ENCODE measurements at regions not wholly inside any gene's neighbourhood (a gene's known extent, or its start where the extent isn't known, plus 50 kb on each side); places are given as distances from the start of the nearest gene placed in this dataset.

DNA sequence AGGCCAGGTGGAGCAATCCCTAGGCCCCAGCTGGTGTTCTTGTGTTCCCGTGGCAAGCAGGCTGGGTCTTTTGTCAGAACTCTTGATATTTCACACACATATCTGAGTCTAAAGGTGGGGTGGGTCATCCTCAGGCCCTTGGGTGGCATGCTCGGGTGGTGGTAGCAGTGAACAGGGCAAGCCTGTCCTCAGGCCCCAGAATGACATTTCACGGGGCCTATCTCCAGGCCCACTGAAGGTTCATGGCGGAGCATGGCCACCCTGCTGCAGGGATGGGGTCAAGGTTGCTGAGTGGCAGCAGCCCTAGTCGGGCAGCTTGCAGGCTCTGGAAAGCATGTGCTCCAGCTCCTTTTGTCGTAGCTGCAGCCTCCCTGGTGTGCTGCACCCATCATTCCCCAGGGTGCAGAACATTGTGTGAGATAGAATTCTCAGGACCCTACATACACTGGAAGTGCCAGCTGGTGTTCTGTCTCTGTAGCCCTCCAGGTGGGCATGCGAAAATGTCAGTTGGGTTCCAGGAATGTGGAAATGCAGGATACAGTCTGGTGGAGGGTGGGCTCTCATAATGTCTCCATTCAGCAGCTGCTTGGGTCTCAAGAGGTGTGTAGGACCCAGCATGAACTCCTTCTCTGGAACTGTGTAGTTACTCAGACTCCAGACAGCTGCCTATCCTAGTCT, 1571.8 kb downstream of the STIM2 start (continued):
- TF ChIP-seq CBX3 (IDR thresholded peaks at IDR 0.05; ENCODE audit: borderline replicate concordance, low read depth): no peak
- no peak for TF ChIP-seq FOXK2 (IDR thresholded peaks at IDR 0.05)
- TF ChIP-seq HDAC2 (IDR thresholded peaks at IDR 0.05): no peak
- TF ChIP-seq, protein P1, sequence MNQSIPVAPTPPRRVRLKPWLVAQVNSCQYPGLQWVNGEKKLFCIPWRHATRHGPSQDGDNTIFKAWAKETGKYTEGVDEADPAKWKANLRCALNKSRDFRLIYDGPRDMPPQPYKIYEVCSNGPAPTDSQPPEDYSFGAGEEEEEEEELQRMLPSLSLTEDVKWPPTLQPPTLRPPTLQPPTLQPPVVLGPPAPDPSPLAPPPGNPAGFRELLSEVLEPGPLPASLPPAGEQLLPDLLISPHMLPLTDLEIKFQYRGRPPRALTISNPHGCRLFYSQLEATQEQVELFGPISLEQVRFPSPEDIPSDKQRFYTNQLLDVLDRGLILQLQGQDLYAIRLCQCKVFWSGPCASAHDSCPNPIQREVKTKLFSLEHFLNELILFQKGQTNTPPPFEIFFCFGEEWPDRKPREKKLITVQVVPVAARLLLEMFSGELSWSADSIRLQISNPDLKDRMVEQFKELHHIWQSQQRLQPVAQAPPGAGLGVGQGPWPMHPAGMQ (IDR thresholded peaks at IDR 0.05; ENCODE audit: borderline replicate concordance): no peak

DNA sequence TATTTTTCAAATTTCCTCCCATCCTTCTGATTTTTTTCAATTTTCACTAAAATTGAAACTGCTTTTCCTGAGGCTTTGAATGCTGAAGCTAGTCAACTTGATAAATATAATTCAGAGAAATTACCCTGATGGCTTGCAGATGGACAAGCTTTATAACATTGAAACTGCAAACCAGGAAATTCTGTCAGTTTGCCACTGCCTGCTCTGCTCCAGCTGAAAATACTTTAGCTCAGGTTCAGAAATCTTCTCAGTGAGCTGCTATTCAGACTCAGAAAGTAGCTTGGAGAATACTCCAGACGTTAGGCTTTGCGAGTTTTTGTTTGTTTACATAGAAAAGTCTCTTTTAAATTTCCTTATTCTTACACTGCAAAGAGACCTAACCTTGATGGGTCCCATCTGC, 1574.7 kb downstream of the STIM2 start:
- no peak for DNase-seq (ENCODE audit: low read depth, low spot score)
- no peak overlapping the region for H3K4me3 ChIP-seq
- H3K9ac ChIP-seq (ENCODE audit: control insufficient read depth, insufficient read depth, low read length): no peak overlapping the region
- no peak for FAIRE-seq
- intact Hi-C loops (cut with micrococcal nuclease; ENCODE audit: unreplicated experiment): no loop called here
- POLR2A ChIA-PET: interaction anchor here (1.0 kb wide), 1 partner anchor 8 kb away, joined by 4 read pairs; no protein-coding TSS in a partner anchor
- RAD21 ChIA-PET (ENCODE audit: unreplicated experiment): interaction anchor here (0.7 to 2.7 kb wide), 3 partner anchors 10 to 385 kb away, joined by 3 to 13 read pairs (median 12); no protein-coding TSS in a partner anchor
- H3K79me2 ChIP-seq (ENCODE audit: control insufficient read depth, insufficient read depth, low read length): no peaks in the 10 kb centered on the region
- SMC1A ChIA-PET (ENCODE audit: uncharacterized antibody, unreplicated experiment): interaction anchor here (0.7 to 2.9 kb wide), 16 partner anchors 9 to 241 kb away, joined by 3 to 15 read pairs (median 4); no protein-coding TSS in a partner anchor
- BruUV-seq (replicated peaks): no TSS peak
- H4K20me1 ChIP-seq (ENCODE audit: control insufficient read depth, insufficient read depth): no peaks in the 10 kb centered on the region
- WGBS (ENCODE audit: insufficient coverage, insufficient replicate concordance, low lambda C conversion rate, missing lambda C conversion rate): 11% methylated on average over 2 of the region's 2 CpGs
- no peak overlapping the region for H3K27ac ChIP-seq (ENCODE audit: control insufficient read depth, insufficient read depth)
- CTCF ChIA-PET: interaction anchor here (0.7 to 2.2 kb wide), 5 partner anchors 13 to 209 kb away, joined by 3 to 6 read pairs (median 4); no protein-coding TSS in a partner anchor
- in situ Hi-C loops (cut with MboI): no loop called here
- no peaks in the 10 kb centered on the region for H3K4me1 ChIP-seq (ENCODE audit: control insufficient read depth, insufficient read depth, low read length)
- no peaks in the 10 kb centered on the region for H3K27me3 ChIP-seq (replicated peaks in 1 of 2; ENCODE audit: control insufficient read depth in 2 of 2, insufficient read depth in 2 of 2, low read length in 1 of 2)
- ATAC-seq: no peak
- H3K36me3 ChIP-seq (ENCODE audit: control insufficient read depth in 2 of 2, insufficient read depth in 2 of 2, low read length in 1 of 2): no peaks in the 10 kb centered on the region
- H3K9me3 ChIP-seq (replicated peaks; ENCODE audit: control insufficient read depth, insufficient read depth, low read length): no peaks in the 10 kb centered on the region
- no peak overlapping the region for H3K4me2 ChIP-seq (ENCODE audit: control insufficient read depth, insufficient read depth)
- H2AFZ ChIP-seq (ENCODE audit: control insufficient read depth, low read depth, low read length): no peak overlapping the region
- TF ChIP-seq, protein P2, sequence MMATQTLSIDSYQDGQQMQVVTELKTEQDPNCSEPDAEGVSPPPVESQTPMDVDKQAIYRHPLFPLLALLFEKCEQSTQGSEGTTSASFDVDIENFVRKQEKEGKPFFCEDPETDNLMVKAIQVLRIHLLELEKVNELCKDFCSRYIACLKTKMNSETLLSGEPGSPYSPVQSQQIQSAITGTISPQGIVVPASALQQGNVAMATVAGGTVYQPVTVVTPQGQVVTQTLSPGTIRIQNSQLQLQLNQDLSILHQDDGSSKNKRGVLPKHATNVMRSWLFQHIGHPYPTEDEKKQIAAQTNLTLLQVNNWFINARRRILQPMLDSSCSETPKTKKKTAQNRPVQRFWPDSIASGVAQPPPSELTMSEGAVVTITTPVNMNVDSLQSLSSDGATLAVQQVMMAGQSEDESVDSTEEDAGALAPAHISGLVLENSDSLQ (IDR thresholded peaks at IDR 0.05): no peak
- no peak for TF ChIP-seq RB1 (IDR thresholded peaks at IDR 0.05; ENCODE audit: borderline replicate concordance)
- TF ChIP-seq, protein P3, sequence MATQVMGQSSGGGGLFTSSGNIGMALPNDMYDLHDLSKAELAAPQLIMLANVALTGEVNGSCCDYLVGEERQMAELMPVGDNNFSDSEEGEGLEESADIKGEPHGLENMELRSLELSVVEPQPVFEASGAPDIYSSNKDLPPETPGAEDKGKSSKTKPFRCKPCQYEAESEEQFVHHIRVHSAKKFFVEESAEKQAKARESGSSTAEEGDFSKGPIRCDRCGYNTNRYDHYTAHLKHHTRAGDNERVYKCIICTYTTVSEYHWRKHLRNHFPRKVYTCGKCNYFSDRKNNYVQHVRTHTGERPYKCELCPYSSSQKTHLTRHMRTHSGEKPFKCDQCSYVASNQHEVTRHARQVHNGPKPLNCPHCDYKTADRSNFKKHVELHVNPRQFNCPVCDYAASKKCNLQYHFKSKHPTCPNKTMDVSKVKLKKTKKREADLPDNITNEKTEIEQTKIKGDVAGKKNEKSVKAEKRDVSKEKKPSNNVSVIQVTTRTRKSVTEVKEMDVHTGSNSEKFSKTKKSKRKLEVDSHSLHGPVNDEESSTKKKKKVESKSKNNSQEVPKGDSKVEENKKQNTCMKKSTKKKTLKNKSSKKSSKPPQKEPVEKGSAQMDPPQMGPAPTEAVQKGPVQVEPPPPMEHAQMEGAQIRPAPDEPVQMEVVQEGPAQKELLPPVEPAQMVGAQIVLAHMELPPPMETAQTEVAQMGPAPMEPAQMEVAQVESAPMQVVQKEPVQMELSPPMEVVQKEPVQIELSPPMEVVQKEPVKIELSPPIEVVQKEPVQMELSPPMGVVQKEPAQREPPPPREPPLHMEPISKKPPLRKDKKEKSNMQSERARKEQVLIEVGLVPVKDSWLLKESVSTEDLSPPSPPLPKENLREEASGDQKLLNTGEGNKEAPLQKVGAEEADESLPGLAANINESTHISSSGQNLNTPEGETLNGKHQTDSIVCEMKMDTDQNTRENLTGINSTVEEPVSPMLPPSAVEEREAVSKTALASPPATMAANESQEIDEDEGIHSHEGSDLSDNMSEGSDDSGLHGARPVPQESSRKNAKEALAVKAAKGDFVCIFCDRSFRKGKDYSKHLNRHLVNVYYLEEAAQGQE (IDR thresholded peaks at IDR 0.05; ENCODE audit: low read depth, low read length): no peak
- TF ChIP-seq MEF2B (IDR thresholded peaks at IDR 0.05; ENCODE audit: partially characterized antibody, poor library complexity, severe bottlenecking): no peak
- no peak for TF ChIP-seq HDAC2 (IDR thresholded peaks at IDR 0.05)
- TF ChIP-seq, protein P4, sequence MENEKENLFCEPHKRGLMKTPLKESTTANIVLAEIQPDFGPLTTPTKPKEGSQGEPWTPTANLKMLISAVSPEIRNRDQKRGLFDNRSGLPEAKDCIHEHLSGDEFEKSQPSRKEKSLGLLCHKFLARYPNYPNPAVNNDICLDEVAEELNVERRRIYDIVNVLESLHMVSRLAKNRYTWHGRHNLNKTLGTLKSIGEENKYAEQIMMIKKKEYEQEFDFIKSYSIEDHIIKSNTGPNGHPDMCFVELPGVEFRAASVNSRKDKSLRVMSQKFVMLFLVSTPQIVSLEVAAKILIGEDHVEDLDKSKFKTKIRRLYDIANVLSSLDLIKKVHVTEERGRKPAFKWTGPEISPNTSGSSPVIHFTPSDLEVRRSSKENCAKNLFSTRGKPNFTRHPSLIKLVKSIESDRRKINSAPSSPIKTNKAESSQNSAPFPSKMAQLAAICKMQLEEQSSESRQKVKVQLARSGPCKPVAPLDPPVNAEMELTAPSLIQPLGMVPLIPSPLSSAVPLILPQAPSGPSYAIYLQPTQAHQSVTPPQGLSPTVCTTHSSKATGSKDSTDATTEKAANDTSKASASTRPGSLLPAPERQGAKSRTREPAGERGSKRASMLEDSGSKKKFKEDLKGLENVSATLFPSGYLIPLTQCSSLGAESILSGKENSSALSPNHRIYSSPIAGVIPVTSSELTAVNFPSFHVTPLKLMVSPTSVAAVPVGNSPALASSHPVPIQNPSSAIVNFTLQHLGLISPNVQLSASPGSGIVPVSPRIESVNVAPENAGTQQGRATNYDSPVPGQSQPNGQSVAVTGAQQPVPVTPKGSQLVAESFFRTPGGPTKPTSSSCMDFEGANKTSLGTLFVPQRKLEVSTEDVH (IDR thresholded peaks at IDR 0.05; ENCODE audit: low read depth, partially characterized antibody): no peak

All from GM12878 (cell line).